ENCODE measurements at regions not wholly inside any gene's neighbourhood (a gene's known extent, or its start where the extent isn't known, plus 50 kb on each side); places are given as distances from the start of the nearest gene placed in this dataset.

- peaks cover 80% of the 10 kb centered on the region for H3K27me3 Mint-ChIP-seq
- no peak overlapping the region for H3K27ac Mint-ChIP-seq
- no peaks in the 10 kb centered on the region for H3K4me1 Mint-ChIP-seq
- ATAC-seq (no peak), DNase-seq (no peak)
- no peak overlapping the region for H3K4me3 Mint-ChIP-seq
- CTCF ChIA-PET, result interaction anchor here (1.3 kb wide), 1 partner anchor 103 kb away, joined by 3 read pairs; no protein-coding TSS in a partner anchor
- H3K36me3 Mint-ChIP-seq, result no peaks in the 10 kb centered on the region
- no peaks in the 10 kb centered on the region for H3K9me3 Mint-ChIP-seq (ENCODE audit: low read depth)
Measured at GRCh38 chr1:30807318-30808066, 49.9 kb upstream of the LAPTM5 start.
